SJSA1 (cell line): ENCODE measurements at regions not wholly inside any gene's neighbourhood (a gene's known extent, or its start where the extent isn't known, plus 50 kb on each side); places are given as distances from the start of the nearest gene placed in this dataset.

Source experiments
- DNase-seq, 2 experiments: peaks; one replicate each; pipeline ENCODE4 v3.0.0-alpha.2; 2015 to 2020; ENCODE audit warnings: low spot score in 2 of 2, low read depth in 1 of 2
- H3K27ac ChIP-seq: fragments of 250-450 bp; sonication (Bioruptor Pico); 2 replicates; pipeline ENCODE4 v1.5.1; 2020; ENCODE audit warnings: mild to moderate bottlenecking, moderate library complexity
- H3K27me3 ChIP-seq: fragments of 250-450 bp; sonication (Bioruptor Pico); replicated peaks from 2 replicates; pipeline ENCODE4 v1.5.1; 2020; ENCODE audit warnings: mild to moderate bottlenecking, moderate library complexity
- H3K36me3 ChIP-seq: fragments of 250-450 bp; sonication (Bioruptor Pico); 2 replicates; pipeline ENCODE4 v1.5.1; 2020; ENCODE audit warnings: mild to moderate bottlenecking
- H3K4me1 ChIP-seq: fragments of 250-450 bp; sonication (Bioruptor Pico); replicated peaks from 2 replicates; pipeline ENCODE4 v1.6.1; 2021; ENCODE audit warnings: mild to moderate bottlenecking
- H3K4me3 ChIP-seq: fragments of 250-450 bp; sonication (Bioruptor Pico); 2 replicates; pipeline ENCODE4 v1.5.1; 2020; ENCODE audit warnings: mild to moderate bottlenecking
- H3K9me3 ChIP-seq: fragments of 250-450 bp; sonication (Bioruptor Pico); replicated peaks from 2 replicates; pipeline ENCODE4 v1.5.1; 2020; ENCODE audit warnings: mild to moderate bottlenecking

DNA sequence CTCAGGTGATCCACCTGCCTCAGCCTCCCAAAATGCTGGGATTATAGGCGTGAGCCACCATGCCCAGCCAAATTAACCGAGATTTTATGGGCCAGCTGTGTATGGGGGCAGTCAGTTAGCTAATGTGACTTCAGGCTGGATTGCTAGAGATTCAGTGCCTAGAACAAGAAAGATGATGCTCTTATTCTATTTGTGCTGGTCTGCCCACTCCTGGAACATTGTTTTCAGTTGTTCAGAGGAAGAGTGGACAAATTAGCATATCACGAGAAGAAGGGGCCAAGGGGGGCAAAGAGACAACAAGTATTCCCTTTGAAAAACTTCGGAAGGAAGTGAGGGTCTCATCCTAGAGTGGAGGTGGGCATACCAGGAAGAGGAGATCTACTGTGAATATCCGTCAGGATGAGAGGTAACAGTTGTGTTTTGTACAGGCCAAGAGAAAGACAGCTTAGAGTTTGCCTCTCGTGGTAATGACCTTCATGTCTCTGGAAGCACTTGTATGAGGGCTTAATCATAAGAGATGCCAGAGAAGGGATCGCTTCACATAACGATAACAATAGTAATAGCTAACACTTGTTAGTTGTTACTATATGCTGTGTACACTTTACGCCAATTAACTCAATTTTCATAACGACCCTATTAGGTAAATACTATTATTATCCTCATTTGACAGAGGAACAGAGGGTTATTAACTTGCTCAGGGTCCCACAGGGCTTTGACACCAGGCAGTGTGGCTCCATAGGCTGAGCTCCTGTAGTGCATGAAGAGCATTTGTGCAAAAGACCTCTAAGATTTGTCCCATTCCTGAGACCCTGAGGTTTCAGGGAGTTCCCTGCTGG lies 138.3 kb downstream of the DDX1 start:
- Histone ChIP-seq H3K4me3 (no peak overlapping the region), H3K27ac (no peak overlapping the region), H3K9me3 (no peaks in the 10 kb centered on the region), H3K27me3 (peaks cover 11% of the 10 kb centered on the region; the same call in 1 of the 2 replicates), H3K36me3 (no peaks in the 10 kb centered on the region), H3K4me1 (peaks cover 31% of the 10 kb centered on the region)
- no peak for DNase-seq

DNA sequence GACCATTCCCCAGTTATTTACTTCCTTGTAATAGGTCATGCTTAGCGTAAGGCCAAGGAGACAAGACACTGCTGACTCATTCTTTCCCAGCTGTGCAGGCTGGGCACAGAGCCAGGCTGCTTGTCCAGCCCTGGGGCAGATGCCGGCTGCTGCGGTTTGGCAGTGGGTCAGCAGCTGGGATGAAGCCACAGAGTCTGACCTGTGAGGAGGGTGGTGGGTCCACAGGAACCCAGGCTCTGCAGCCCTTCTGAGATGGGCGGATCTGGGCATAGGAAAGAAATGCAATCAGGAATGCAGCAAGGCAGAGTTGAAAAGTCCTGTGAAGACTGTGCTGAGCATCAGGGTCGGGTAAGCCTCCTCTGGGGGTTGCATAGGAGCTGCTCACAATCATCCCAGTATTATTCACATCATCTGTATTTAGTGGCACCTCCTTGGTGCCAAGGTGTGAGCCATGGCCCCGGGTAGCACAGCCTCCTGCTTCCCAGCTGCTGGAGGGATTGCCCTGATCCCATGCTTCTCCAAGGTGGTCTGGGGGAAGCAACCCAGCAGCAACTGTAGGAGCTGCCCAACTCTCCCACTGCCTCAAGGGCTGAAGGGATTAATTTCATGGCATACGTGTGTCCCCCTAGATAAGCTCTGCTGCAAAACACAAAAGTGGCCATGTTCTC lies 139.0 kb downstream of the DDX1 start:
- Histone ChIP-seq H3K9me3 (no peaks in the 10 kb centered on the region), H3K4me3 (no peak overlapping the region), H3K36me3 (no peaks in the 10 kb centered on the region), H3K27ac (no peak overlapping the region), H3K27me3 (peaks cover 11% of the 10 kb centered on the region; the same call in 1 of the 2 replicates), H3K4me1 (peaks cover 31% of the 10 kb centered on the region)
- peak; percentile 90 to 93 for DNase-seq

DNA sequence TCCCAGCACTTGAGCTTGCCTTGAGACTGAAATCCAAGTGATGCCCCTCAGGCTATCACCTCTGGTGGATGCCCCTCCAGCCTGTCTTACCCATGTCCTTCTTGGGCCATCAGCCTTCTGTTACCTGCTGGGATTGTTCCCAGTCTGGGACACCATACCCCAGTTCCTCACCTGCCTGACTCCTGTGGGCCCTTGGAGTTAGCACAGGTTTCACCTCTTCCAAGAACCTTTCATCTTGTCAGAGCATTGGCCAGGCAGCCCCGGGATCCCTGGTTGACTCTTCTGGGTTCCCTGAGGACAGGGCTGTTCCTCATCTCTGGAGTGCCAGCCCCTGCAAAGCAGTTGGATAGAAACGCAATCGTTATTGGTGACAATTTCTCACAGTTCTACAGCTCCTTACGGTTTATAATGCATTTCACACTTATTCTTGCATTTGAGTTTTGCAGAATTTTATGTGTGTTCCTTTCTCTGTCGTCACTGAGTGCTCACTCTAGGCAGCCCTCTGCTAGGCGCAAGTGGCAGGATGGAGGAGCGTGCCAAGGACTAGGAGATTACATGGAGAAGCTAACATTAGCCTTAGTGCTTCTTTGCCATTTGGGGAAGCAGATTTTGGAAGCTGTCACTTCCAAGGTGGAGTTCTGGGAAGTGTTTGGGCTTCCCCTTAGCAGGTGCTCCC lies 139.7 kb downstream of the DDX1 start:
- no peak for DNase-seq
- no peaks in the 10 kb centered on the region for H3K36me3 ChIP-seq
- no peaks in the 10 kb centered on the region for H3K9me3 ChIP-seq
- H3K4me1 ChIP-seq = peaks cover 31% of the 10 kb centered on the region
- peaks cover 11% of the 10 kb centered on the region; the same call in 1 of the 2 replicates for H3K27me3 ChIP-seq
- H3K27ac ChIP-seq = no peak overlapping the region
- H3K4me3 ChIP-seq = no peak overlapping the region

DNA sequence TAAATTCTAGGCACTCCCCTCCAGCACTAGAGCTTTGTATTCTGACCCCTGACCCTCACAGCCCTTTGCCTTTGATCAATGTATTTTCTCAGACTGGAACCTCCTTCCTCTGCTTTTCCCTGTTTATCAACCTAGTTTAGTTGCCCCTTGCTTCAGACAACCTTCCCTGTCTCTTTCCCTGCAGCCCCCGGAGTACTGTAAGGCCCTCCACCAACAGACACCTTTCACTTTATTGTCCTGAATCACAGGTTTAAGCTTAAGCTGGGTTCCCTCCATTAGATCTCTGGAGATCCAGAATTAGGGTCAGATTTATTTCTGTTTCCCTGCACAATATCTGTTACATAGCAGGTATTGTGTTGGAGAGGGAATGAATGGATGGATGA lies 140.2 kb downstream of the DDX1 start:
- H3K27me3 ChIP-seq = peaks cover 11% of the 10 kb centered on the region; the same call in 1 of the 2 replicates
- no peaks in the 10 kb centered on the region for H3K9me3 ChIP-seq
- H3K27ac ChIP-seq = no peak overlapping the region
- H3K36me3 ChIP-seq = no peaks in the 10 kb centered on the region
- no peak overlapping the region for H3K4me3 ChIP-seq
- H3K4me1 ChIP-seq = peaks cover 31% of the 10 kb centered on the region
- no peak for DNase-seq

DNA sequence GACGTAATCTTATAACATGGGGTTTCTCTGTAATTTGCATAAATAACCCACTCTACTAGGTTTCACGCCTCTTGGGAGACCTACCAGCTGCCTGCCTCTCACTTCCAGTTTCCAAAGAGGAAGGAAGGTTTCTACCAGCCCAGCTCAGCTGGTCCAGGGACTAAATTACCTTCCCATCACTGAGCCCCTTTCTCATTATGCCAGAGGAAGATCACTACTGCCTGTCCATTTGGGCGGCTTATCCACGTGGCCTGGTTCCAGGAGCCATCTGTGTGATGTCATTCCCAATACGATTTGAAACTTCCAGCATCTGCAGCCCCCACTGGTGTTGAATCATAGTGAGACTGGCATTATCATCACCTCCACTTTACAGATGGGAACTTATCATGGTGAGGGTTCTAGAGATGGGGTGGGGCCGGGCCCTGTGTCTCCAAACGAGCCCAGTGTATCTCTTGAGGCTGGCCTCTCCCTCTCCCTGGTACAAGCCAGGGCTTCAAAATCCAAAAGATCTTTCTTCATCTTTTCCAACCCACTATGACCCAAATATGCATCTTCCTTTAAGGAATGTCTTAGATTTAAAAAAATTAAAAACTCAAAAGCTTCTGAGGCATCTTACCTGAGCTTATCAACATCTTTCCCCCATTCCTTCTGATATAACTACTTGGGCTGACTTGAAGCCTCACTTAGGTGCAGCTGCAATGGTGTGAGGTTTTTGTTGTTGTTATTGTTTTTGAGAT lies 140.8 kb downstream of the DDX1 start:
- Histone ChIP-seq H3K27ac (no peak overlapping the region), H3K4me1 (peaks cover 31% of the 10 kb centered on the region), H3K36me3 (no peaks in the 10 kb centered on the region), H3K4me3 (no peak overlapping the region), H3K9me3 (no peaks in the 10 kb centered on the region), H3K27me3 (peaks cover 11% of the 10 kb centered on the region; the same call in 1 of the 2 replicates)
- no peak for DNase-seq

DNA sequence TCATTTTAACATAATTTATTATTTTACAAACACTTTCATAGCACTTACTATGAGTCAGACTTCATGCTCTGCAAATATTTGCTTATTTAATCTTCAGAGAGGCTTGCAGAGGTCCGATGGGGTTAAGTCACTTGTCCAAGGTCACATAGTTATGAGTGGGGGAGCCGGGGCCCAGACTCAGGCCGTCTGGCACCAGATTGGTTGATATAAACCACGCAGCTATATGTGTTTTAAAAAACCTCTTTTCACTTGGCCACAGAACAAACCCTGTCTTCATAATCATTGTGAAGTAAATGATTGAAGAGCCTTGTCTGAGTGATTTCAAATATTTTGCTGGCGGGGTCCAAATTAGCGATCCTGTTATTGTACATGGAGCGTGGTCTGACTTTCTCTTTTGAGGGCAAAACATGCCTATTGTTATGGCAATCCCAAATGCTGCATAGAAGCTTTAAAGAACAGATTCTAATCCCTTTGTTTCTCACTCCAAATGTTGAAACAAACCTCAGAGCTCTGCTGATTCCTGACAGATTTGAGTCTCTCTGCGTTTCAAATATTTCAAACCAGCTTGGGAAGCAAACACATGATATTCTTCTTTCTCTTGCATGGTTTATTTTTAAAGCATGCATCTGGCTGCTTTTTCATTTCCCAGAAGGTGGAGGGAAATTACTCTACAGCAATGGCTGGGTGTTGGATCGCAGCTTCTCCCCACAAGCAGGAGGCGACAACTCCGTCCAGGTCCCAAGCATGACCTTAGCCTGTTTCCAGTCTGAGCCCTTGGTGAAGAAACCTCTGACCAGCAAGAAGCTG lies 142.4 kb downstream of the DDX1 start:
- Histone ChIP-seq H3K36me3 (no peaks in the 10 kb centered on the region), H3K9me3 (no peaks in the 10 kb centered on the region), H3K4me1 (peaks cover 31% of the 10 kb centered on the region), H3K27ac (no peak overlapping the region), H3K4me3 (no peak overlapping the region), H3K27me3 (peaks cover 11% of the 10 kb centered on the region; the same call in 1 of the 2 replicates)
- peak in 1 of 2 experiments; percentile 33 for DNase-seq

DNA sequence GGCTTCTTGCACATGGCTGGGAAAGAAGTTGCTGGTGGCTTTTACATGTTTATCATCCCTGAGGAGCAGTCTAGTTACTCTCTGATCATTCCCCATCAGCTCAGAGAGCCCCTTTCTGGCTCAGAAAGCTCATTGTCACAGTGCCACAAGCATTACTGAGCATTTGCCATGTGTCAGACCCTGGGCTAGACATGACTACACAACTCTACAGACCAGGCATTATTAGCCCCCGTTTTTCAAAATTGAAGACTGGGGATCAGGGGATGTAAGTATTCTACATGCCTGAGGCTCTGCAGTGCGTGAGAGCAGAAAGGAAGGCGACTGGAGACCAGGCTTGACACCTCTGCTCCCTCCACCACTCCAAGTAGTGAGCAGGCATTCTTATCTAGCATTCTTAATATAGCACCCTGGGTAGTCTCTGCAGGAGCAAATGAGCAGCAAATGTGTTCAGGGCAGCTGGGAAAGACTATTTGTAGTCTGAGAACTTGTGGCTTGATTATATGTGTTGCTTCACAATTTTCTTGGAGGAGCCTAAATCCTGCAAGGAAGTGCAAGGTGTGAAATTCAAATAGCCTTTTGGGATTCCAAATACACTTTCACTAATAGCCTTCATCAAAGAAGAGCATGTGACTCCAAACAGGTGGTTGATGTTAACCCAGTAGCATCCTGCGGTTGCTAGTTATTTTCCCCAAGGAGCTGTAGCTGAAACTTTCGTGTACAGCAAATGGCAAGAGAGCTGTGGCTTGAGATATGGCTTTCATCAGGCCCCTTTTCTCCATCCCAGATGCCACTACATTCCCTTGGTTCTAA lies 143.2 kb downstream of the DDX1 start:
- DNase-seq = no peak
- Histone ChIP-seq H3K27ac (no peak overlapping the region), H3K4me1 (peaks cover 31% of the 10 kb centered on the region), H3K9me3 (no peaks in the 10 kb centered on the region), H3K4me3 (no peak overlapping the region), H3K36me3 (no peaks in the 10 kb centered on the region), H3K27me3 (peaks cover 11% of the 10 kb centered on the region; the same call in 1 of the 2 replicates)

DNA sequence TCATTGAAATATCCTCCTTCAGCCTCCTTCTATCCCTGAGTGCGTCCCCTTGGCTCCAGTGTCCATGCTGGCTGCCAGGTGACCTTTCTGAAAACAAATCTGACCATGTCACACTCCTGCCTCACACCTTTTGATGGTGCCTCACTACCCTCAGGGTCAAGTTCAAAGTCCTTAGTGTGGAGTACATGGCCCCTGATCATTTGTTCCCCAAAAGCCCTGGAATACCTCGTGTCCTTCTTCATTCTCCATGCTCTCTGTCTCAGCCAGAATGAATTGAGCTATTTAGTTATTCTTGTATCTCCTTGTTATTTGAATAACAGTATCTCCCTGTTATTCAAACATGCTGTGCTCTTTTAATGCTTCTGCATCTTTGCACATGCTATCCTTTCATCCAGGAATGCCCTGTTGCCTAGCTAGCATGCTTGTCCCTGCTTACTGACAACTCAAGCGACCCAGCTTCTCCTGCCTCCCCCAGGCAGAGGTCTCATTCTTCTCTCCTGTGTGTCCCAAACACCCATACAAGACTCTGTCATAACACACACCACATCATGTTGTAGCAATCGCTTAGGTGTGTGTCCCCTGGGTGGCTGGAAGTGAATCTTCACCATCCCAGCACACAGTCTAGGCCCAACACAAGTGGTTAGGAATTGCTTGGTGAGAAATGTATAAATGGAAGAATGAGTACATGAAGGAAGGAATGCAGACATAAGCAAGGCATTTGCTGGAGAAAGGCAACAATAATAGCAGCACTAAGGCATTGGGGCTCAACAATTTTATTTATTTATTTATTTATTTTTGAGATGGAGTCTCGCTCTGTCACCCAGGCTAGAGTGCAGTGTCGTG lies 144.0 kb downstream of the DDX1 start:
- H3K4me3 ChIP-seq = no peak overlapping the region
- H3K27me3 ChIP-seq = peaks cover 11% of the 10 kb centered on the region; the same call in 1 of the 2 replicates
- no peaks in the 10 kb centered on the region for H3K36me3 ChIP-seq
- peaks cover 22% of the 10 kb centered on the region for H3K4me1 ChIP-seq
- no peak overlapping the region for H3K27ac ChIP-seq
- DNase-seq = no peak
- no peaks in the 10 kb centered on the region for H3K9me3 ChIP-seq

DNA sequence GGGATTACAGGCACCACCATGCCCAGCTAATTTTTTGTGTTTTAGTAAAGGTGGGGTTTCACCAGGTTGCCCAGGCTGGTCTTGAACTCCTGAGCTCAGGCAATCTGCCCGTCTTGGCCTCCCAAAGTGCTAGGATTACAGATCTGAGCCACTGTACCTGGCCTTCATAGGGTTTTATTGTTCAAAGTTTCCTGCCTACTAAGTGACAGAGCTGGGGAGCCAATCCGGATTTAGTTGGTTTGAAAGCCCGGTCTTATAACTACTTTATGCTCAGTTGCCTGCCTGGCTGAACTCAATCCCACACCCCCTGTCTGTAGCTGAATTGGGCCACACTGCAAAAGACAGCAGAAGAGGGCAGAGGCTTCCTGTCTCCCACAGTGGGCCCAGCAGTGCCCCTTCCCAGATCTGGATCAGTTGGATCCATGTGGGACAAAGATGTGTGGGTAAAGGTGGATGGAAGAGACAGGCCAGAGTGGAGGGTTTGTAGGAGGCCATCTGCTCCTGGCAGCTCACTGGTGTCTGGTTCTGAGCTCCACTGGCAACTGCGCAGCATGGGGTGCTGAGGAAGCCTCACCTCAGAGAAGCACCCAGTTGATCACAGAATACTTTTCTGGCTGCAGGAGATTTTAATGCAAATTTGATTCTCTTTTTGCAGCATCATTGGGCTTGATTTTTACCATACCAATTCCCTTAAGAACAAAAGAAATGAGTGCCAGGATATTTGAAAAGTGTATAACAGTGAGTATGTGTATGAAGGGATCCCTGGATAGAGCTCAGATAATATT lies 144.9 kb downstream of the DDX1 start:
- DNase-seq = no peak
- H3K27ac ChIP-seq = no peak overlapping the region
- H3K4me3 ChIP-seq = no peak overlapping the region
- H3K4me1 ChIP-seq = peaks cover 17% of the 10 kb centered on the region
- peaks cover 12% of the 10 kb centered on the region for H3K27me3 ChIP-seq
- no peaks in the 10 kb centered on the region for H3K36me3 ChIP-seq
- H3K9me3 ChIP-seq = no peaks in the 10 kb centered on the region

DNA sequence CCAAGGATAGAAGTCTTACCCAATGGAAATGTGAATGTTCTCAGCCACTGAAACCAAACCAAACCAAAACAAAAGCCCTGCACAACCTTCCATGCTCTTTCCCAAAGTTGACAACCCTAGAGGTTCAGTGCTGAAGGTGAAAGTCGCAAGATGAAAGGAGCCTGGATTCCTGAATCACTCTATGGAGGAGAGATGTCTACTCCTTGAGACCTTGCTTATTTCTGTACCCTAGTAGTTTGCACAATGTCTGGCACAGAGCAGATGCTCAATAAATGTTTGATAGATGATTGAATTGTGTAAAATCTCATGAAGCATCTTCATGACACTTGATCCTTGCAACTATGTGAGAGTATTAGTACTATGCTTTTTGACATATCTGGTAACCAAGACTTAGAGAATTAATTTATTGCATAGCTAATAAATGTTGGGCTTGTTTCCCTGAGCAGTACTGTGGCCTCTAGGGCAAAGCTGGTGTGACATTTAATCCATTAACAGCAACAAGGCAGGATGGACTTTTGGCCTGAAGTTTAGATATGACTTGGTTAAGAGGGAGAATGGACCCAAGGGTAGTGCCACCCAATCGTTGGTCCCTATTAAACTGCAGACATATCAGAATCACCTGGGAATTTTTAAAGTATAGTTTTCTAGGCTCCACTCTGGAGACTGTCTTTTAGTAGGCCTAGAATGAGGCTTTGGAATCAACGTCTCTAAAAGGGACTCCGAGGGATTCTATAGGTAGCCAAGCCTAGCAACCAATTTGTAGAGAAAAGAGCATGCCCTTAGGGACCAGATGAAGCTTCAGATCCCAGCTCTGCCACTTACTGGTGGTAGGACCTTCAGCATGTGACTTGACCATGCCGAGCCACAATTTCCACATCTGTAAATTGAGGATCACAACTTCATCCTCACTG lies 145.9 kb downstream of the DDX1 start:
- no peak overlapping the region for H3K4me3 ChIP-seq
- no peaks in the 10 kb centered on the region for H3K9me3 ChIP-seq
- no peak overlapping the region for H3K27ac ChIP-seq
- peaks cover 4% of the 10 kb centered on the region; the same call in 1 of the 2 replicates for H3K27me3 ChIP-seq
- peaks cover 17% of the 10 kb centered on the region for H3K4me1 ChIP-seq
- DNase-seq = no peak
- no peaks in the 10 kb centered on the region for H3K36me3 ChIP-seq
